BLaER1 treated with 17β-estradiol and CSF1 and Interleukin-3, amounts not matched to agents 10 nM and 100 nM (cell line): ENCODE measurements at regions not wholly inside any gene's neighbourhood (a gene's known extent, or its start where the extent isn't known, plus 50 kb on each side); places are given as distances from the start of the nearest gene placed in this dataset.

ENCODE experiments used
- H3K27ac ChIP-seq, 11 experiments: shearing (Covaris generic); formaldehyde crosslinking; 2 replicates each; pipeline ENCODE4 v1.8.1; 2022
- H3K27me3 ChIP-seq, 11 experiments: shearing (Covaris generic); formaldehyde crosslinking; 2 replicates each; pipeline ENCODE4 v1.8.1; 2022
- H3K36me3 ChIP-seq, 11 experiments: shearing (Covaris generic); formaldehyde crosslinking; 2 replicates each; pipeline ENCODE4 v1.8.1; 2022
- H3K4me1 ChIP-seq, 10 experiments: shearing (Covaris generic); formaldehyde crosslinking; 2 replicates each; pipeline ENCODE4 v1.8.1; 2022
- H3K4me2 ChIP-seq, 11 experiments: shearing (Covaris generic); formaldehyde crosslinking; 2 replicates each; pipeline ENCODE4 v1.8.1; 2022
- H3K4me3 ChIP-seq, 10 experiments: shearing (Covaris generic); formaldehyde crosslinking; 2 replicates each; pipeline ENCODE4 v1.8.1; 2022
- H3K9ac ChIP-seq, 11 experiments: shearing (Covaris generic); formaldehyde crosslinking; 2 replicates each; pipeline ENCODE4 v1.8.1; 2022
- H3K9me3 ChIP-seq, 11 experiments: shearing (Covaris generic); formaldehyde crosslinking; replicated peaks in 1 of 11; 2 replicates each; pipeline ENCODE4 v1.8.1; 2022
- H4K20me1 ChIP-seq, 11 experiments: shearing (Covaris generic); formaldehyde crosslinking; 2 replicates each; pipeline ENCODE4 v1.8.1; 2022
- Cebpa-rat ChIP-seq, 11 experiments: shearing (Covaris generic); IDR thresholded peaks; 2 replicates each; pipeline ENCODE4 v1.8.1; 2022

DNA sequence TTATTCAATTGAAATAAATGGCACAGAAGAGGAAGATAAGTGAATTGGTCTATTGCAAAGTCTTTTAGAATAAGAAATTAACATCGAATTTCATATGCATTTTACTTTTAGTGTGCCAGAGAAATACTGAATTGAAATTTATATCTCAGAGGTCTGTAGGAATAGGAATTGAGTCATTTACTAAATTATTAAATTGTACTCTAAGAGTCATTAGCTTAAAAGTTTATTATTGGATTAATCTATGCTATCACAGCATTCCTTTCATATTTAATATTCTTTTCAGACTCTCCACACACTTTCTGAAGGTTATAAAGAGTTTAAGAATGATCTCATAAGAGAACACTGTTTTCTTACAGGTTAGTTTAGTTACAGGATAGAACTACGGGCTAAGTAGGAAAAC lies 2711.5 kb downstream of the ARAP2 start:
- Histone ChIP-seq H3K4me3 (no peak overlapping the region), H4K20me1 (no peaks in the 10 kb centered on the region), H3K4me1 (no peaks in the 10 kb centered on the region), H3K36me3 (no peaks in the 10 kb centered on the region), H3K4me2 (no peak overlapping the region), H3K27ac (no peak overlapping the region), H3K27me3 (no peaks in the 10 kb centered on the region), H3K9me3 (no peaks in the 10 kb centered on the region), H3K9ac (no peak overlapping the region)
- TF ChIP-seq Cebpa-rat (IDR thresholded peaks at IDR 0.05): no peak

DNA sequence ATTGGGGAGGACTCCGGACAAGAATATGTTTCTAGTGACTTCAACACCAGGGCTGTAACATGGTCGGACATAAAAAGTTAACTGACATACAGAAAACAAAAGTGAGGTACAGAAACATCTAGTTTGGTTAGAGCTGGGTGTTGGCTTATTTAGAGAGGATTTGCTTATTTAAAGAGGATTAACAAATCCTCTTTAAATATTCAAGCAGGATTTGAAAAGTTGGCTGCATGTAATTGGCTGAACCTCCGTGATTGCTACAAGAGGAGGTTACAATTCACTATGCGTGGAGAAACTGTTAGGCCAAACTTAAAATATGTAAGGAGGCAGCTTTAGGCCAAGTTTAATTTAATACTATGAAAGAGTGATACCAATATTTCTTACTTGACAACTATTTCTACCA lies 2707.4 kb downstream of the ARAP2 start:
- H3K4me2 ChIP-seq: no peak overlapping the region
- H3K27ac ChIP-seq: no peak overlapping the region
- H3K36me3 ChIP-seq: no peaks in the 10 kb centered on the region
- H3K4me3 ChIP-seq: no peak overlapping the region
- no peaks in the 10 kb centered on the region for H4K20me1 ChIP-seq
- no peaks in the 10 kb centered on the region for H3K4me1 ChIP-seq
- no peaks in the 10 kb centered on the region for H3K9me3 ChIP-seq
- no peaks in the 10 kb centered on the region for H3K27me3 ChIP-seq
- no peak for TF ChIP-seq Cebpa-rat (IDR thresholded peaks at IDR 0.05)
- no peak overlapping the region for H3K9ac ChIP-seq

DNA sequence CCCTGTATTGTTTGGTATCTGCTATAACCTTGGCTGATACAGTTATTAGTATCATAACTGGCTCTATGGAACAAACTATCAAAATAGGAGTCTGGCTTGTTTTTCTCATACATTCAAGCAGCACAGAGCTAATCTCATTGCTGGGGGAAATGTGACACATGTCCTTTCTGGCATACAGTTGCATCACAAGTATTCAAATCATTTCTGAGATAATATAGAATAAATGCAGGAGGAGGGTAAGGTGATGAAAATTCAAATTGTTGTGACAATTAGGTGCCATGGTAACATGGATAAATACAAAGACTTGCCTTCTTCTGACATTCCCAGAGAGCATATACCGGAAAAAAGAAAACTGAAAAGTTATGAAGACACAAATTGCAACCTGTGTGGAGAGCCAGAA lies 2706.8 kb downstream of the ARAP2 start:
- H3K27ac ChIP-seq: no peak overlapping the region

DNA sequence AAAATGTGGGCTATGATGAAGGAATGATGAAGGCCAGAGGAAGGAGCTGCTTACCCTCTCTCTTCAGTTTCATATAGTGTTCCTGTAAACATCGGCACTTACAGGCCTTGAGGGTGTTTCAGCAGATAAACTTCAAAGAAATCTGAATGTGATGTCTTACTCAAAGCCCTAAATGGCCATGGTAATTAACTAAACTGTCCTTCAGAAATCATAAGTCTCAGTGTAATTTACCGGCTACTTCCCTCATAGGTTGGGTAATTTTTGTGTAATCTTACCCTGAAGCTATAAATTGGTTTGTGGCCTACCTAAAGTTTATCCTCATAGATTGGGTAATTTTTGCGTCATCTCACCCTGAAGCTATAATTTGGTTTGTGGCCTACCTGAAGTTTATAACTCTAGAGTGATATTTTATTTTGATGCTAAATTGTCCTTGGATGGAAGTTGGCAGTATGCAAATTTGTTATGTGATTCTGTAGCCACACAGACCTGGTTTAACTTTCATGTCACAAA lies 2700.3 kb downstream of the ARAP2 start:
- no peaks in the 10 kb centered on the region for H4K20me1 ChIP-seq
- no peak overlapping the region for H3K9ac ChIP-seq
- H3K4me1 ChIP-seq: no peaks in the 10 kb centered on the region
- no peaks in the 10 kb centered on the region for H3K36me3 ChIP-seq
- H3K4me2 ChIP-seq: no peak overlapping the region
- no peak overlapping the region for H3K27ac ChIP-seq
- no peak for TF ChIP-seq Cebpa-rat (IDR thresholded peaks at IDR 0.05)
- no peaks in the 10 kb centered on the region for H3K27me3 ChIP-seq
- no peak overlapping the region for H3K4me3 ChIP-seq
- peaks cover 0 to 11% (median 0%) of the 10 kb centered on the region in 11 experiments; a peak in 7 of 22 replicates for H3K9me3 ChIP-seq

More for the DNA sequence above, 2706.8 kb downstream of the ARAP2 start:
- TF ChIP-seq Cebpa-rat (IDR thresholded peaks at IDR 0.05): no peak
- Histone ChIP-seq H3K27me3 (no peaks in the 10 kb centered on the region), H3K9ac (no peak overlapping the region), H4K20me1 (no peaks in the 10 kb centered on the region), H3K36me3 (no peaks in the 10 kb centered on the region), H3K4me1 (no peaks in the 10 kb centered on the region), H3K4me2 (no peak overlapping the region), H3K9me3 (no peaks in the 10 kb centered on the region), H3K4me3 (no peak overlapping the region)

DNA sequence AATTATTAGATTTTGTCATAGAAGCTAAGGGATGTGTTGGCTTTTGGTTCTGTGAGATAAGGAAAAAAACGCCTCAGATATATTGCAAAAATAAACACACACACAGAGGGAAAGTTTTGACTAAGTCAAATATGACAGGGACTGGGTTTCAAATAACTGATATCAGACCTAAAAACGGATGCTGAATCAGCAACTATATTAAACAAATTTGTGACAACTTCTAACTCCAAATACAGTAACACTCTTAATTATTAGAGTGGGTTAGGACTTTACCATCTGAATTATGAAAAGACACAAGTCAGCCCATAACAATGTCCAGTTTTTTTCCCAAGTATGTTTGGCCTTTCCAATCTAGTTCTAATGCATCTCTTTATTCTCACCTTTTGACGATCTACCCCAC lies 2693.1 kb downstream of the ARAP2 start:
- Histone ChIP-seq H3K4me1 (no peaks in the 10 kb centered on the region), H3K36me3 (no peaks in the 10 kb centered on the region), H4K20me1 (no peaks in the 10 kb centered on the region), H3K27me3 (no peaks in the 10 kb centered on the region), H3K4me2 (no peak overlapping the region), H3K27ac (no peak overlapping the region), H3K9me3 (0 out of 22 replicates have a peak, but pooled peaks cover 0 to 4% (median 0%) of the 10 kb centered on the region in 11 experiments), H3K4me3 (no peak overlapping the region), H3K9ac (no peak overlapping the region)
- no peak for TF ChIP-seq Cebpa-rat (IDR thresholded peaks at IDR 0.05)

DNA sequence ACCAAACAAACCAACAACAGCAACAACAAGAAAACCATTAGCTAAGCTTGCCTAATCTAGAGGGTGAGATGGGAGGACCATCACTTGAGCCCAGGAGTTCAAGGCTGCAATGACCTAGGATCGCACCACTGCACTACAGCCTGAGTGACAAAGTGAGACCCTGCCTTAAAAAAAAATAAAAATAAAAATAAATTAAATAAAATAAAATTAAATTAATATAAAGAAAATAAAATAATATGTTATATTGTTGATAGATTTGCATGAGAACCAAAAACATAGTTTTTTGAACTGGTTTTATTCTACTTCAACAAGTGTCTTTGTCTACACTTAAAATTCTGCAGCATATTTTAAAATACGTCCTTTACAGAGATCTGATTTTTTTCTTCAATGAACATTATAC lies 2683.1 kb downstream of the ARAP2 start:
- H4K20me1 ChIP-seq: no peaks in the 10 kb centered on the region
- no peak overlapping the region for H3K4me3 ChIP-seq
- H3K9ac ChIP-seq: no peak overlapping the region
- no peaks in the 10 kb centered on the region for H3K4me1 ChIP-seq
- H3K27me3 ChIP-seq: no peaks in the 10 kb centered on the region
- TF ChIP-seq Cebpa-rat (IDR thresholded peaks at IDR 0.05): no peak
- no peak overlapping the region for H3K27ac ChIP-seq
- H3K4me2 ChIP-seq: no peak overlapping the region
- no peaks in the 10 kb centered on the region for H3K9me3 ChIP-seq
- H3K36me3 ChIP-seq: no peaks in the 10 kb centered on the region

DNA sequence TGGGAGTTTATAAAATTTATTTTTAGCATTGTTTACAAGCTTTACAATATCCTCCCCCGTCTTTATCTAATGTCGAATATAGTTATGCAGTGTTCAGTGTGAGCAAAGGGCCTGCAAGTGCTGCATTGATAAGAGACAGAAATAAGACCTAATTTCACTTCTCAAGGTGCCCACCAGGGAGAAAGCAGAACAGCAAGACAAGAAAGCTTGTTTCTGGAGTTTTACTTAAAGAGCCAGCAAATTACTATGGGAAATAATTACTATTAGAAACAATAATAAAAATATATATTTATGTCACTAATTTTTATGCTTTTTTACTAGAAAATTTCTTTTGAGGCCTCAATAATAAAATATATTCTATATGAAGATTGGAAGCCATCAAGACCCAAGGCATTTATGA lies 2677.7 kb downstream of the ARAP2 start:
- Histone ChIP-seq H3K27me3 (no peaks in the 10 kb centered on the region), H3K27ac (no peak overlapping the region), H3K9ac (no peak overlapping the region), H3K4me2 (no peak overlapping the region), H3K9me3 (no peaks in the 10 kb centered on the region), H3K4me3 (no peak overlapping the region), H3K36me3 (no peaks in the 10 kb centered on the region), H3K4me1 (no peaks in the 10 kb centered on the region), H4K20me1 (no peaks in the 10 kb centered on the region)
- no peak for TF ChIP-seq Cebpa-rat (IDR thresholded peaks at IDR 0.05)

DNA sequence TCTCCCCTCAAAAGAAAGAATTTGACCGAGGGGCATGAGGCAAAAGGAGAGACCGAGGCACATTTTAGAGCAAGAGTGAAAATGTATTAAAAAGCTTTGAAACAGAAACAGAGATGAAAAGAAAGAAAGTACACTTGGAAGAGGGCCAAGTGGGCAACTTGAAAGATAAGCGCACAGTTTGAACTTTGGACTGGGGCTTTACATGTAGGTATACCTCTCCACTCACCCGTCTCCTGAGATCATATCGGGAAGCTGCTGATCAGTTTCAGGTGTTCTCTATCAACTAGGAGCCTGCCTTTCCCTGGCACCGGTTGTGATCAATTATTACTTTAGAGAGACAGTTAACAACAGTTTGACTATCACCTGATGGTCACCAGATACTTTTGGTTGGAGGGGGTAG lies 2666.5 kb downstream of the ARAP2 start:
- H3K27ac ChIP-seq: no peak overlapping the region

DNA sequence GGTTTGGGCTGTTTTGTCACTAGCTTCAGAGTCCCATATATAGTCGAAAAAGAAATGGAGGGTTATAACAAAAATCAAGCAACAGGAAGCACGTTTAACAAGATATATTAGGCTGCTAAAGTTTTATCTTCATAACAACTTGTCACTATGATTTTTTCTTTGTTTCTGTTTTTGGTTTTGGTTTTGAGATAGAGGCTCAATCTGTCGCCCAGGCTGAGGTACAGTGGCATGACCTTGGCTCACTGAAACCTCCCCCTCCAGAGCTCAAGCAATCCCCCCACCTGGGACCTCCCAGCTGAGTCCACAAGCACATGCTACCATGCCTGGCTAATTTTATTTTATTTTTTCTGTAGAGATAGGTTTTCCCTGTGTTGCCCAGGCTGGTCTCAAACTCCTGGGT lies 2664.4 kb downstream of the ARAP2 start:
- H3K4me2 ChIP-seq: no peak overlapping the region; a peak in 1 of 22 replicates
- H3K27me3 ChIP-seq: no peaks in the 10 kb centered on the region
- no peak for TF ChIP-seq Cebpa-rat (IDR thresholded peaks at IDR 0.05)
- no peaks in the 10 kb centered on the region for H3K36me3 ChIP-seq
- H3K9ac ChIP-seq: no peak overlapping the region
- 0 out of 22 replicates have a peak, but pooled peaks cover 0 to 1% (median 0%) of the 10 kb centered on the region in 11 experiments for H3K9me3 ChIP-seq
- H3K4me3 ChIP-seq: no peak overlapping the region
- H4K20me1 ChIP-seq: no peaks in the 10 kb centered on the region
- no peak overlapping the region for H3K27ac ChIP-seq
- no peaks in the 10 kb centered on the region for H3K4me1 ChIP-seq

More for the DNA sequence above, 2666.5 kb downstream of the ARAP2 start:
- Histone ChIP-seq H3K9ac (no peak overlapping the region), H3K27me3 (no peaks in the 10 kb centered on the region), H3K4me2 (no peak overlapping the region), H3K9me3 (0 out of 22 replicates have a peak, but pooled peaks cover 0 to 4% (median 0%) of the 10 kb centered on the region in 11 experiments), H3K36me3 (no peaks in the 10 kb centered on the region), H4K20me1 (no peaks in the 10 kb centered on the region), H3K4me3 (no peak overlapping the region), H3K4me1 (no peaks in the 10 kb centered on the region)
- no peak for TF ChIP-seq Cebpa-rat (IDR thresholded peaks at IDR 0.05)

DNA sequence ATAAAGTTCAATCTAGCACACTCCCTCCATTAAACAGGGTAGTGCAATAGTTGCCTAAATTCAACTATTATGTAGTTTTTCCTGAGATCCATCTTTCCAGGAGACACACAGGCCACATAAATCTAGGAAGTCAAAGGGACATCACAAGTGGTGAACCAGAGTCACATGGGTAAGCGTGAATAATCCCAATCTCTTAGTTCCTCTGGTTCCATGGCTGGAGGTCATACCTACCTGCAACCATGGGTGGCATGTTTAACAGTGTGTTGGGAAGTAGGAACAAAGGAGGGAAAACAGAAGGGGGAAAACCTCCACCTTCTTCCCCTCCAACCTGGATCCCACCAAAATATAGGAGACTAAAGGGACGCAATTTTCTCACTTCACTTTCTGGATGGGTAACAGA lies 2651.6 kb downstream of the ARAP2 start:
- Histone ChIP-seq H3K4me2 (no peak overlapping the region), H3K27me3 (no peaks in the 10 kb centered on the region), H4K20me1 (no peaks in the 10 kb centered on the region), H3K4me1 (no peaks in the 10 kb centered on the region), H3K9ac (no peak overlapping the region), H3K9me3 (peaks cover 46 to 61% (median 50%) of the 10 kb centered on the region in 11 experiments), H3K36me3 (no peaks in the 10 kb centered on the region), H3K4me3 (no peak overlapping the region), H3K27ac (no peak overlapping the region)
- TF ChIP-seq Cebpa-rat (IDR thresholded peaks at IDR 0.05): no peak
